BLaER1 treated with 17β-estradiol and CSF1 and Interleukin-3, amounts not matched to agents 10 nM and 100 nM (cell line): ENCODE measurements at regions not wholly inside any gene's neighbourhood (a gene's known extent, or its start where the extent isn't known, plus 50 kb on each side); places are given as distances from the start of the nearest gene placed in this dataset.
A peak's percentile ranks its signal among the peaks of the same experiment; 100 is the strongest.

ENCODE experiments used
- H3K27ac ChIP-seq, 11 experiments: shearing (Covaris generic); formaldehyde crosslinking; 2 replicates each; pipeline ENCODE4 v1.8.1; 2022
- H3K27me3 ChIP-seq, 11 experiments: shearing (Covaris generic); formaldehyde crosslinking; 2 replicates each; pipeline ENCODE4 v1.8.1; 2022
- H3K36me3 ChIP-seq, 11 experiments: shearing (Covaris generic); formaldehyde crosslinking; 2 replicates each; pipeline ENCODE4 v1.8.1; 2022
- H3K4me1 ChIP-seq, 10 experiments: shearing (Covaris generic); formaldehyde crosslinking; 2 replicates each; pipeline ENCODE4 v1.8.1; 2022
- H3K4me2 ChIP-seq, 11 experiments: shearing (Covaris generic); formaldehyde crosslinking; 2 replicates each; pipeline ENCODE4 v1.8.1; 2022
- H3K4me3 ChIP-seq, 10 experiments: shearing (Covaris generic); formaldehyde crosslinking; 2 replicates each; pipeline ENCODE4 v1.8.1; 2022
- H3K9ac ChIP-seq, 11 experiments: shearing (Covaris generic); formaldehyde crosslinking; 2 replicates each; pipeline ENCODE4 v1.8.1; 2022
- H3K9me3 ChIP-seq, 11 experiments: shearing (Covaris generic); formaldehyde crosslinking; replicated peaks in 1 of 11; 2 replicates each; pipeline ENCODE4 v1.8.1; 2022
- H4K20me1 ChIP-seq, 11 experiments: shearing (Covaris generic); formaldehyde crosslinking; 2 replicates each; pipeline ENCODE4 v1.8.1; 2022
- Cebpa-rat ChIP-seq, 11 experiments: shearing (Covaris generic); IDR thresholded peaks; 2 replicates each; pipeline ENCODE4 v1.8.1; 2022

DNA sequence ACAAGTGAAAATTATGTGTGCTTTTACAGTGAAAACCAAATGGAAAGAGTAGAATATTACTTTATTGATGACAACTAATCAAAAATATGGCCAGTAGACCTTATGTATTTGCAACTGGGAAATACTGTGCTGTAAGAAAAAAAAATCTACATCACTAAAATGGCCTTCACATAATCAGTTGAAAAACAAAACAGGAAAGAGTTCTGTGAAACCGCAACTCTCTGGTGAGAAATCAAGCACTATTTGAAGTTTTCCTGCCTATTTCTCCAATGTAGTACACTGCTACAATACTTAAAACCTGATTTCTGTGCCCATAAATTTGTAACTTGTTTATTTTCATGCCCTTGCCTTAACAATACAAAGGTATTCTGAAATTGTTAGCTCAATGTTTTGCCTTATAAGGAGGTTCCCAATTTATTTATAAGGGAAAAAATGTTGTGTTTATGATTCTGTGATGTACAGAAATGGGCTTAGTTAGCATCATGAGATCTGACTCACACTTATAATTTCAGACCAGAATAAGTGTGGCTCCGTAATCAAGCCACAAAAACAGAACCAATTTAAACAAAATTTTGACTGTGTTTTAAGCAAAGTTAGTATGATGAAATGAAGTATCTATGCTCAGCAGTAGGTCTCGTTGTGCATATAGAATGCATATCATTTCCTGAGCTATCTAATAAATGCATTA is 147.1 kb downstream of the FAT4 start:
- H3K4me1 ChIP-seq = peaks cover 0 to 18% (median 12%) of the 10 kb centered on the region in 10 experiments; a peak in 12 of 20 replicates
- no peaks in the 10 kb centered on the region for H3K27me3 ChIP-seq
- peaks cover 0 to 5% (median 0%) of the 10 kb centered on the region in 11 experiments; a peak in 1 of 22 replicates for H3K9me3 ChIP-seq
- H3K27ac ChIP-seq = peak overlapping the region in 2 of 11 experiments; percentile 18 to 40; a peak in 3 of 22 replicates
- H4K20me1 ChIP-seq = no peaks in the 10 kb centered on the region
- no peak for TF ChIP-seq Cebpa-rat (IDR thresholded peaks at IDR 0.05)
- H3K4me3 ChIP-seq = no peak overlapping the region
- H3K36me3 ChIP-seq = no peaks in the 10 kb centered on the region
- no peak overlapping the region for H3K9ac ChIP-seq
- peak overlapping the region in 10 of 11 experiments; percentile 13 to 60 (median 24); a peak in 15 of 22 replicates for H3K4me2 ChIP-seq

DNA sequence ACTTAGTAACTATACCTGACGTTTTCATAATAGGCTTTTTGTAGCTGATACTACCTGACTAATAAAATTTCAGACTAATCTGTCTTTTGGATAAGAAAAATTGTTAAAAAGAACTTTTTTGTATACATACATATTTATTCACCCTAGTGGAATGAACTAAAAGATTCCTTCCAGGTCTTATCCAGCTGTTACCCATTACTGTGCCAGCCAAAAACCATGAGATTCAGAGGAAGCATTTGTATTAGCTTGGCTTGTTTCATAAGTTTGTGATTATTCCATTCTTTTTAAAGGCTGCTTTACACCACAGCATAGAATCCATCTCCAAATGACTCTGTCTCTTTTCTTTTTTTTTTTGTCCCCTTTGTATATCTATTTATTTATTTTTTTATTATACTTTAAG is 149.4 kb downstream of the FAT4 start:
- H3K36me3 ChIP-seq = no peaks in the 10 kb centered on the region
- no peaks in the 10 kb centered on the region for H3K27me3 ChIP-seq
- no peak overlapping the region for H3K9ac ChIP-seq
- peaks cover 0 to 18% (median 12%) of the 10 kb centered on the region in 10 experiments; a peak in 12 of 20 replicates for H3K4me1 ChIP-seq
- no peak overlapping the region for H3K27ac ChIP-seq
- H4K20me1 ChIP-seq = no peaks in the 10 kb centered on the region
- H3K4me2 ChIP-seq = no peak overlapping the region
- H3K4me3 ChIP-seq = no peak overlapping the region
- H3K9me3 ChIP-seq = peaks cover 0 to 5% (median 0%) of the 10 kb centered on the region in 11 experiments; a peak in 1 of 22 replicates
- no peak for TF ChIP-seq Cebpa-rat (IDR thresholded peaks at IDR 0.05)

- Histone ChIP-seq H3K4me2 (no peak overlapping the region), H3K36me3 (no peaks in the 10 kb centered on the region), H3K27me3 (no peaks in the 10 kb centered on the region), H3K9me3 (no peaks in the 10 kb centered on the region), H3K4me3 (no peak overlapping the region), H3K9ac (no peak overlapping the region), H3K27ac (no peak overlapping the region), H4K20me1 (no peaks in the 10 kb centered on the region), H3K4me1 (no peaks in the 10 kb centered on the region)
- no peak for TF ChIP-seq Cebpa-rat (IDR thresholded peaks at IDR 0.05)
These were observed 166.7 kb downstream of the FAT4 start for GRCh38 chr4:125481334-125482045.

- H3K4me1 ChIP-seq = peaks cover 0 to 3% (median 0%) of the 10 kb centered on the region in 10 experiments; a peak in 1 of 20 replicates
- H3K9me3 ChIP-seq = no peaks in the 10 kb centered on the region
- H3K4me2 ChIP-seq = no peak overlapping the region
- no peak overlapping the region for H3K4me3 ChIP-seq
- H4K20me1 ChIP-seq = no peaks in the 10 kb centered on the region
- no peaks in the 10 kb centered on the region for H3K27me3 ChIP-seq
- no peak overlapping the region for H3K27ac ChIP-seq
- H3K9ac ChIP-seq = no peak overlapping the region
- TF ChIP-seq Cebpa-rat (IDR thresholded peaks at IDR 0.05) = no peak
- H3K36me3 ChIP-seq = no peaks in the 10 kb centered on the region
These were observed 168.1 kb downstream of the FAT4 start for GRCh38 chr4:125482822-125483221.

DNA sequence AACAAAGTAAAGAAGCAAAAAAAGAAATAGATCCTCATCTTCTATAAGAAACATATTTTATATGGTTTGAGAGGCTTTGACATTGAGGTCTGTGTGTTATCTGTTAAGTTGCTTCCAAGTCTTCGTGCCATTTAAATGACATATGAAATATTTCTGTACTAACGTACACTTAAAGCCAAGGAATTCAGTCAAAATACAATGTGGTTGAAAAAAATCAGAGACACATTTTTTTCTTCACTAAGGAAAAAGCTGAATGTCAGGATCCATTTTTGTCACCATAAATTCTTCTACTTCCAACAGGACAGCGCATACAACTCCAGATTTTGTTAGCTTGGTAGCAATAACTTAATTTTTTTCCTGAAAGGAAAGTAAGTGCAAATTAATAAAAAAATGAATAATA is 168.5 kb downstream of the FAT4 start:
- Histone ChIP-seq H3K9me3 (no peaks in the 10 kb centered on the region), H3K9ac (no peak overlapping the region), H3K4me3 (no peak overlapping the region), H4K20me1 (no peaks in the 10 kb centered on the region), H3K4me1 (peaks cover 0 to 7% (median 0%) of the 10 kb centered on the region in 10 experiments; a peak in 5 of 20 replicates), H3K36me3 (no peaks in the 10 kb centered on the region), H3K27me3 (no peaks in the 10 kb centered on the region), H3K4me2 (no peak overlapping the region), H3K27ac (no peak overlapping the region)
- TF ChIP-seq Cebpa-rat (IDR thresholded peaks at IDR 0.05) = no peak

DNA sequence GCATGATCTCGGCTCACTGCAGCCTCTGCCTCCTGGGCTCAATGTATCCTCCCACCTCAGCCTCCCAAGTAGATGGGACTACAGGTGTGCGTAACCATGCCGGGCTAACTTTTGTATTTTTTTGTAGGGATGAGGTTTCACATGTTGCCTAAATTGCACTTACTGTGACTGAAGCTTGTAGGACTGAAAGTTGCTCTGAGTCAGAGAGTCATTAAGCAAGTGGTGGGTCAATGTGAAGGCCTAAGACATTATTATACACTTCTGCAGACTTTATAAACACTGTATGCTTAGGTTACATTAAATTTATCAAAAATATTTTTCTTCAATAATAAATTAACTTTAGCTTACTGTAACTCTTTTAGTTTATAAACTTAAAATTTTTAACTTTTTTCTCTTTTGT is 170.2 kb downstream of the FAT4 start:
- no peaks in the 10 kb centered on the region for H3K27me3 ChIP-seq
- H3K4me2 ChIP-seq = no peak overlapping the region
- peaks cover 0 to 2% (median 0%) of the 10 kb centered on the region in 11 experiments; a peak in 3 of 22 replicates for H3K9me3 ChIP-seq
- no peak overlapping the region for H3K4me3 ChIP-seq
- no peak overlapping the region for H3K27ac ChIP-seq
- no peaks in the 10 kb centered on the region for H4K20me1 ChIP-seq
- TF ChIP-seq Cebpa-rat (IDR thresholded peaks at IDR 0.05) = no peak
- no peaks in the 10 kb centered on the region for H3K36me3 ChIP-seq
- H3K4me1 ChIP-seq = peaks cover 0 to 16% (median 0%) of the 10 kb centered on the region in 10 experiments; a peak in 5 of 20 replicates
- H3K9ac ChIP-seq = no peak overlapping the region

DNA sequence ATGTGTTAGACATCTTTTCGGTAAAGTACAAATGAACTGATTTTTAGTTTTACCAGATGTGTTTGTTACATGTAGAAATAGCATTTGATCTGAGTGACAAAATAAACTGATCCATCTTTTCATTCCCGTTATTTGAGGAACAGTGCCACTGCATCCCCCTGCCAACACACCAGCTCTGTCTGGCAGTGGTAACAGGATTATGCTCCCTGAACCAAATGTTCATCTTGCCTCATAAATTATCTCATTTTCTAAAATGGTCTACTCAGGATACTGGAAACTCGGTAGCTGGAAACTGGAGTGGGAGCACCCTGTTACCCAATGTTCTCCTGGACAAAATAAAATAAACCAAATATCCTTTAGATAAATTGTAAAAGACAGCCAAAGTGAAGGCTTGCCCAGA is 171.6 kb downstream of the FAT4 start:
- Histone ChIP-seq H3K4me1 (peaks cover 0 to 28% (median 0%) of the 10 kb centered on the region in 10 experiments; a peak in 5 of 20 replicates), H3K9ac (no peak overlapping the region), H3K9me3 (peaks cover 0 to 17% (median 0%) of the 10 kb centered on the region in 11 experiments; a peak in 4 of 22 replicates), H3K27me3 (no peaks in the 10 kb centered on the region), H3K27ac (no peak overlapping the region), H3K36me3 (no peaks in the 10 kb centered on the region), H3K4me2 (no peak overlapping the region), H4K20me1 (no peaks in the 10 kb centered on the region), H3K4me3 (no peak overlapping the region)
- no peak for TF ChIP-seq Cebpa-rat (IDR thresholded peaks at IDR 0.05)

- peaks cover 0 to 33% (median 0%) of the 10 kb centered on the region in 10 experiments; a peak in 5 of 20 replicates for H3K4me1 ChIP-seq
- peaks cover 0 to 18% (median 0%) of the 10 kb centered on the region in 11 experiments; a peak in 4 of 22 replicates for H3K9me3 ChIP-seq
- no peaks in the 10 kb centered on the region for H4K20me1 ChIP-seq
- H3K4me3 ChIP-seq = no peak overlapping the region
- TF ChIP-seq Cebpa-rat (IDR thresholded peaks at IDR 0.05) = no peak
- H3K36me3 ChIP-seq = no peaks in the 10 kb centered on the region
- no peak overlapping the region for H3K9ac ChIP-seq
- H3K4me2 ChIP-seq = peak overlapping the region in 3 of 11 experiments; percentile 9 to 40 (median 21); a peak in 3 of 22 replicates
- no peaks in the 10 kb centered on the region for H3K27me3 ChIP-seq
- no peak overlapping the region for H3K27ac ChIP-seq
These were observed 175.4 kb downstream of the FAT4 start for GRCh38 chr4:125489952-125490690.

DNA sequence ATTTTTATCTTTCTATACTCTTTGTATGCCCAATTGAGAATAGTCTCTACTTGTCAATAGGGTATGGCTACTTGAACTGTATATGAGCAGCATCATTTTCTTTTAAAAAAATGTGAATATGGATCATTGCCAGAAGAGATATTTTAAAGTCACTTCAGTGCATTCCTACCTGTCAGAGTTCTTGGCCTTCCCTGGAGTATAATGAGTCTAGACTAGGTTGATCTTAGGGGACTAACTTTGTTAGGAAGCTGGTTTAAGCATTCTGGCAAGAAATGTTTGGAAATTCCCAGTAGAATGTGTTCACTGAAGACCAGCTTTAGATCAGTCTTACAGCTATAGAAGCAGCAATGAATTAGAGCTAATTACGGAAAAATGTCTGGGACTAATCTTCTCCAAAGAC is 178.2 kb downstream of the FAT4 start:
- no peak for TF ChIP-seq Cebpa-rat (IDR thresholded peaks at IDR 0.05)
- Histone ChIP-seq H3K9me3 (peaks cover 0 to 18% (median 0%) of the 10 kb centered on the region in 11 experiments; a peak in 4 of 22 replicates), H3K4me1 (peaks cover 0 to 29% (median 0%) of the 10 kb centered on the region in 10 experiments; a peak in 5 of 20 replicates), H3K27me3 (no peaks in the 10 kb centered on the region), H3K27ac (no peak overlapping the region), H3K4me2 (no peak overlapping the region), H3K4me3 (no peak overlapping the region), H4K20me1 (no peaks in the 10 kb centered on the region), H3K9ac (no peak overlapping the region), H3K36me3 (no peaks in the 10 kb centered on the region)
